ENCODE measurements at regions not wholly inside any gene's neighbourhood (a gene's known extent, or its start where the extent isn't known, plus 50 kb on each side); places are given as distances from the start of the nearest gene placed in this dataset.
A peak's percentile ranks its signal among the peaks of the same experiment; 100 is the strongest.
"Not testable (repeated sequence)": the region's sequence is repeated elsewhere in the genome, so short reads cannot be mapped to it uniquely, and the experiment has no call there.

DNA sequence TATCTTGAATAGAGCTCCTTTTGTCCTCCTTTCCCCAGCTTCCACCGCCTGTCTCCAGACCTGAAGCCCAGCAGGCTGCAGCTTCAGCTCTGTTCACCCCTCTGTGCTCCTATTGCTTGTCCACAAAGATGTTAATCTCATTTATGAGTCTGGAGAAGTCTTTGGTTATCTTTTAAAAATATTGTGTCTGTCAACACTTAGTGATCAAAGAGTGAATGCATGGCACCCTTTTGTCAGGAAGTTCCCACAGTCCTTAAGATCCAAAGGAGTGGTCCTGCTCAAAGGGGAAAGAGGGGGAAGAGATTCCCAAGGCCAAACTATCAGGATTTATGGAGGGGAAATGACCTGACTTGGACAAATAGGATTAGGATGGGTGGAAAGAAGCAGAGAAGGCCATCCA is 118.9 kb downstream of the ACAA2 start:
- DNase-seq, result no peak

DNA sequence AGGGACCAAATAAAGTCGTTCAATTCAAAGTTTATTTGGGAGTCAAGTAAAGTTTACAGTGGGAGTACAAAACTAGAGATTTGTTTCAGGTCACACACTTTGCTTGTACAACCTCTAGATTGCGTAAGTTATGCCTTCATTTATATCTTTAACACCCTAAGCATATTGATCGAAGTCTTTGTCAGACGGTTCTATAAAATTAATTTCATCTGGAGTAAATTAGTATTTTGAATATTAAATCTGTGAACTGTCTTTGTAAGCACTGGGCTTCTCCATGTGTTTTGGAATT is 119.7 kb downstream of the ACAA2 start:
- no peak for DNase-seq

DNA sequence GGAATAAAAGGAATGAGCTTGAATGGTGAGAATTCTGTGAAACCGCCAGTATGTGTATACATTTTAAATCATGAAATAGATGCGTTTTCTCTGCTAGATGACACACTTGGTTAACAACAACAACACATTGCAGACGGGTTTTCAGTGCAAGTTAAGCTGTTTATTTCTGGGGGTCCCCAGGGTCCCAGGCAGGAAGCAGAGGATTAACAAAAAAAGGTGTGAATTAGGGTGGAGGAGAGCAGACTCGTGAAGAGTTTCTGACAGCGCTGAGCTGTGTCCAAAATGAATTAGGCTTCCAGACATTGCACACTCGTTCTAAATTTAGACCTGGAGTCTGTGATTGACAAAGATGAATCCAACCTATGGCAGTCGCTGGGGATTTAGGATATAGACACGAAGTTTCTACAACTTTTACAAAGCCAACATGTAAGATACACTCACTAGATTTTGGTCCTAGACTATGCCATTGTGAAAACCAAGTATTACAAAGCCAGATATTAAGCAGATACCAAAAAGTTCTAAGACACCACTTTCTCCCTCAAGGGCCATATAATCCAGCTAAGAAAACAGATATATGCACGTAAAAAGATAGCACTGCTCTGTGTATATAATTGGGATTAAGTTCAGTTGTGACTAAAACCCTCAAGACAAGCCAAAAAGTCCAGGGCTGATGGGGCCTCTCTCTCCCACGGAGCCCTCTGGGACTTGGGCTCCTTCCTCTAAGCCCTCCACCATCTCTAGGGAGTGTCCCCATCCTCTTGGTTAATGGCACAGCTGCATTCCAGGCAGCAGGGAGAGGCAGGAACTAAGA is 120.2 kb downstream of the ACAA2 start:
- no peak for DNase-seq

- DNase-seq, result no peak
These were observed 122.1 kb downstream of the ACAA2 start for GRCh38 chr18:49691177-49691608.

DNA sequence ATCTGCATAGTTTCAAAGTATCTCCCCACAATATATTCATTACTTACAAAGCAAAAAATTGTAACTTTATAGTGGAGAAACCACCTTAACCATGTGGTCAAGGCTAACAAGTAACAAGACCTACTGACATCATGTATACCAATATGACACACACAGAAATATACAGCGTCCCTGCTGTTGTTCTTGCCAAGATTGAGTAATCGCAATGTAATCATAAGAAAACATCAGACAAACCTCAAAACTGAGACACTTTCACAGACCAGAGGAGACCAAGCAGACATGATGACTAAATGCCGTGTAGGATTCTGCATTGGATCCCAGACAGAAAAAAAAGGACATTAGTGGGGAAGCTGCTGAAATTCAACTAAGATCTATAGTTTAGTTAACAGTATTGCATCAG is 123.0 kb downstream of the ACAA2 start:
- no peak for DNase-seq

DNA sequence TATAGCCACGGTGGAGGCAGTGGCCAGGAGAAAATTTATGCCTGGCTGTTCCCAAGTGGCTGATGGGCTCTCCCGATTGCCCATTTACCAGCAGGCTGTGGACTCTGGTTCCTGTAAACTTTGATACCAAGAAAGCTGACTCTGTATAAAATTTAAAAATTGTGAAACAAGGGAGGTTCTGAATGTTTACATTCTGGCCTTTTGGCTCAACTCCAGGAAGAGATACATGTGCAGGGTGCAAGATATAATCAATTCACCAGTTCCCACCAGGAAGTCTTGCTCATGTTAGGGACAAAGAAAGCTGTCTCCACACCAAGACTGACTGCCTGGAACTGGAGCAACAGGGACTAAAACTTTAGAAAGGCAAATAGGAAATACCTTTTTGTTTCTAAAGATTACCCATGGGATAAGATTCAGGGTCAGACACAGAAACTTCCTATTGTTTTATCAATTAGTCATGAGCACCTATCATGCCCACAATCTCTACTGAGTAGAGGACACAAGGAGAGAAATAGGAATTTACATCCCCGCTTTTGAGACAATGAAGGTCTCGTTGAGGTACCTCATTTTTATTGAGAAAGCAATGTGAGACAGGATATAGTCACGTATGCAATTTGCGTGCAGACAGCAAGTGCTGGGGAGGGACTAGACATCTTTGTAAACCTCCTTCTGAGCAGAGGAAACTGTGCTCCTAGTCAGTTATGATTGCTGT is 123.5 kb downstream of the LIPG start:
- DNase-seq, result no peak

- not testable (repeated sequence) for DNase-seq
These were observed 120.9 kb downstream of the LIPG start for GRCh38 chr18:49682803-49683190.

DNA sequence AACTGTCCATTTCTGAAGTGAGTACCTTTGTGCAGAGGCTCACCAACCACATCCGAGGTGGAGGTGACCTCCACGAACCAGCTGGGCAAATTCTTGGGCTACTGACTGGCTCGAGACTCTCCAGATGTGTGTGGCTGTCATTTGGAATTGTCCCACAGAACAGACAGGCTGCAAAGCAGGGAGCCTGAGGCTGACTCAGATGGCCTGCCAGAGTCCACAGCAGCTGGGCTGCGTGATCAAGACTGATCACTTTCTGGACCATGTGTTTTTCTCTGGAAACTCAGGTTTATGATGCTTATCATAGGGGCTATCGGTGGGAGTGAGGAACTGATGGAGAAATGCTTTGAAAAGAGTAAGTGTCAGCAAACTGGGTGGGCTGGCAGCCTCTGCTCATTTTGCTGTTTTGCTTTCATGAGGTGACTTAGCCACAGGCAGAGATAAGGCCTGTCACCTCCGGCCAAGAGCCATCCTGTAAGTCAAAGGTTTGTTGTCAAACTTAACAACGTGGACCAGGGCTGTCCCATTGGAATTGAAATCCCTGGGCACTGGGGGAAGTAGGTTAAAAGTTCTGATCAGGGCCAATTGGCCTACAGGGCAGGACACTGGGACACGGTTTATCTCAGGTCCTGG is 120.4 kb downstream of the LIPG start:
- DNase-seq, result no peak

GRCh38 chr18:49681387-49681786 is 119.5 kb downstream of the LIPG start:
- DNase-seq, result no peak

DNA sequence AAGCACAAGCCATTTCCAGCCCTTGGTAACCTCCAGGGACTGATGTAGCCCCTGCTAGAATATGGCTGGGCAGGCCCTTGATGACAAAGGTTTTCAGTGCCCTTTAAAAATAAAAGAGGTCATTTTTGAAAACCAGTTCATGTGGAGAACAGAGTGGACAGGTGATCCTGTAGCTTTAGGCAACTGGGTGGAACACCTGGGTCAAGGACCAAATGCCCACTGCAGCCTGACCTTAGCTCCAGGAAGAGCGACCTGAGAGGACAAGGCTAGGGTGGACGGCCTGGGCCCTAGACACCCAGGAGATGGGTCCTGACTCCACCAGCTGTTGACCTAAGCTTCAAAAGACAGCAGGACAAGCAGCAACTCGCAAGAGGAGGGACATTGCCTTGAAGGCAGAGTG is 116.6 kb downstream of the LIPG start:
- DNase-seq, result no peak

DNA sequence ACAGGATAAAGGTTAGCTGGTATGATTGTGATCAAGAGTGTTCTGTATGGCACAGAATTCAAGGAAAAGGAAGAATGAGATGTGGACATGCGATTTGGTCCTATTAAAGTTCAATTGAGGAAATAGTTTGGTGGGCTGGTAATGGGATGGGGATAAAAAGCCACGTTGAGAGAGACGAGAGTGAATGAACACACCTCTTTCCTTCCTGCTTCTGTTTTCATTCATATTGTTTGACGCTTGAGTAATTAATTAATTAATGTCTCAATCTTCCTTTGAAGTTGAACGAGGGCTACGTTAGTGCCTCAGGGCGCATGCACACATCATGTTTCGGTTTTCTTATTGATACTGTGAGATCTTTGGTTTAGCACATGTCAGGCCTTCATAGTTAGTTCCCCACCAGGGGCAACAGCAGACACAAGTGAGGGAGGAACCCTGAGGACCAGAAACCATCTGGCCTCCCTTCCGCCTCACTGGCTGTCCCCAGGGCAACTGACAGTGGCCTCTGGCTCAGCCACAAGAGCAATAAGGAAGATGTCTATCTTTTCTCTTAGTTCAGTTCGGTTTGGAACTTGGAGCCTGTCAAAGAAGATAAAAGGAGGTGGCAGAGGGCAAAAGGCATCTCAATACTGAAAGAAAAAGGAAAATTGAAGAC is 116.0 kb downstream of the LIPG start:
- DNase-seq, result no peak

- DNase-seq, result no peak
These were observed 115.2 kb downstream of the LIPG start for GRCh38 chr18:49677081-49677480.

DNA sequence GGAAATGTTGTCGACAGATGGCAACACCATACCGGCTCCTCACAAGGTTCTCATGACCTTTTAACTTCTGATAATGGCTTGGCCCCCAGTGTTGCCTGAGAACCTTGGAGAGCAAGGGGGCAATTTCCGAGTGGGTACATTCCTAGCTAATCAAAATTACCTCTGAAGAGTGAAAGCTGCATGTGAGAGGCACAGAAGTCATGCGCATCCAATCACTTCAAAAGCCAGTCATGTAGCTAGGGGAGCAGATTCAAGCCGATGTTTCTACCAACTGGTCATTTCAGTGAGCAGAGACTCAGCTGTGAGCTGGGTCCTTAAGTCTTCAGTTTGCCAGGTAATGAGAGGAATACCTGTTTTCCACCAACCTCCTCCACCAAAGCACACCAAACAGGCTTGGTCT is 111.4 kb downstream of the LIPG start:
- DNase-seq, result no peak

DNA sequence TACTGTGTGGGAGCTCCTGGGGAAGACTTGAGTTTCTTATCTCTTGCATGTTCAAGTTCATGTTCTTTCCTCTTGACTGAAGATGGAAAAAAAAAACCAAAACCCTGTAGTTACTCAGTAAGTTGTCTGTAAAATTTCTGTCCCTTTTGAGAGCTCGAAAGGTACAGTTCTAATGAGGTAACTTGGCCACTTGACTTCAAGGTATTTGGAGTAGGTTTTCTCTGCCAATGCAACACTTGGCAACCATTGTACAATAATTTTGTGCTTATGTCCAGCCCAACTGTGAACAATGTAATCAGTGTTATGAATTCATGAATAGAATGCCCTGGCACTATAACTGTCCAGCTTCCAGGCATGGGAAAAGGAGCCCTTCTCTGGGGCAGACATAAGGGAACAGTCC is 111.0 kb downstream of the LIPG start:
- no peak for DNase-seq

- no peak for DNase-seq
These were observed 107.5 kb downstream of the LIPG start for GRCh38 chr18:49669403-49669802.

GRCh38 chr18:49668574-49669275 is 106.9 kb downstream of the LIPG start:
- peak in 21 of 56 donors; percentile 2 to 35 (median 11) for DNase-seq

- DNase-seq, result no peak
These were observed 105.6 kb downstream of the LIPG start for GRCh38 chr18:49667462-49667861.

- peak in 4 of 56 donors; percentile 5 to 11 (median 8) for DNase-seq
These were observed 104.4 kb downstream of the LIPG start for GRCh38 chr18:49666045-49666775.

DNA sequence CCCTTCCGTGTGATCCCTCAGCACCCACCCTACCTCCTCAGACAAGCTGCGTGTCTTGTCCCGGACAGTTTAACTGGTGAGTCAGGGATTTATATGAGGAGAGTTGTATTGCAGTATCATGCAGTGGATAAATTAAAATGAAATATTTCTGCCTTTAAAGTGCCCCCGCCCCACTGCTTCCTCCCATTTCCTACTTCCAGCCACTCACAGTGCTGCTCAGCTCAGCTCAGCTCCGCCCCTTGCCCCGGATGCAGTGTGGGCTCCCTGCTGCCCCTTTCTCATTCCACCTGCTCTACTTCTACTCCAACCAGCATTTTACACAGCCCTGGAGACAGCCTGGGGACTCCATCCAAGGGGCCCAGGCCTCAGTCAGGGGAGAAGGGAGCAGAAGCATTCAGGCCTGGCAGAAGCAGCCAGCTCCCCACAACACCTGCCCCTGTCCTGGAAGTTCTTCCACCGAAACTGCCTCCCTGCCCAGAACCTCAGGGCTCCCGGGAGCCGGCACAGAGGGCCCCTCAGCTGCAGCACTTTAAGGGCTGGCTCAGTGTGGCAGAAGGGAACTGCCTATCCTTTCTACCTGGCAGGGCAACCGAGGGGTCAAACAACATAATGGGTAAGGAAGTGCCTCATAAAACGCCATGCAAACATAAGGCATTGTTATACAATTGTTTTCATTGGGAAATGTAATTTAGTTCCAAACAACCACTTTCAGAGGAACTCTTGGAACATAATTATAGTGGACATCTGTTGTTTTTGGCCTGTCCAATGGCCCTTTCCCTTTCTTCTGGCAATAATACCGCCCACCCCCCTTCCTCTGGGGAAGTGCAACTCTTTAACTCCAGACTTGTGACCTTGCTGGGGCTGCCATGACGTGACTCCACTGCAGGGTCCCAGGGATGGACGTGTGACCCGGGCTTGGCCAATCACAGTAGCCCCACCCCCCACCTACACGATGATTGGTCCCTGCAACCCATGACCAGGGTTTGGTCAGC is 102.3 kb downstream of the LIPG start:
- DNase-seq, result no peak

Data from amygdala (tissue), 56 donors.